GM08714 (cell line): ENCODE measurements at regions not wholly inside any gene's neighbourhood (a gene's known extent, or its start where the extent isn't known, plus 50 kb on each side); places are given as distances from the start of the nearest gene placed in this dataset.

Experiments
- H3K4me3 ChIP-seq: fragments of 200-500 bp; sonication (Bioruptor generic); 2 replicates; pipeline ENCODE4 v1.5.1; 2014; ENCODE audit warnings: mild to moderate bottlenecking, low read length, inconsistent platforms
- ZNF274 ChIP-seq: IDR thresholded peaks from 2 replicates; pipeline ENCODE4 v1.6.1; 2012; ENCODE audit warnings: mild to moderate bottlenecking, low read depth, low read length

GRCh38 chr5:8474569-8474930 is 605.6 kb downstream of the MTRR start:
- H3K4me3 ChIP-seq: no peak overlapping the region
- no peak for TF ChIP-seq ZNF274

GRCh38 chr5:8478326-8478725 is 609.4 kb downstream of the MTRR start:
- H3K4me3 ChIP-seq: no peak overlapping the region
- no peak for TF ChIP-seq ZNF274

GRCh38 chr5:8481007-8481406 is 612.1 kb downstream of the MTRR start:
- TF ChIP-seq ZNF274: no peak
- H3K4me3 ChIP-seq: no peak overlapping the region

- H3K4me3 ChIP-seq: no peak overlapping the region
- TF ChIP-seq ZNF274: no peak
These were observed 622.3 kb downstream of the MTRR start for GRCh38 chr5:8491254-8491653.

GRCh38 chr5:8493176-8493575 is 624.2 kb downstream of the MTRR start:
- no peak overlapping the region for H3K4me3 ChIP-seq
- TF ChIP-seq ZNF274: no peak

GRCh38 chr5:8500426-8500825 is 631.5 kb downstream of the MTRR start:
- H3K4me3 ChIP-seq: no peak overlapping the region
- TF ChIP-seq ZNF274: no peak

- no peak for TF ChIP-seq ZNF274
- H3K4me3 ChIP-seq: no peak overlapping the region
These were observed 636.2 kb downstream of the MTRR start for GRCh38 chr5:8505196-8505595.

GRCh38 chr5:8508231-8508630 is 639.3 kb downstream of the MTRR start:
- H3K4me3 ChIP-seq: no peak overlapping the region
- TF ChIP-seq ZNF274: no peak

GRCh38 chr5:8516356-8516755 is 647.4 kb downstream of the MTRR start:
- no peak for TF ChIP-seq ZNF274
- H3K4me3 ChIP-seq: no peak overlapping the region

- no peak for TF ChIP-seq ZNF274
- H3K4me3 ChIP-seq: no peak overlapping the region
These were observed 648.5 kb downstream of the MTRR start for GRCh38 chr5:8517456-8517855.

- H3K4me3 ChIP-seq: no peak overlapping the region
- TF ChIP-seq ZNF274: no peak
These were observed 652.0 kb downstream of the MTRR start for GRCh38 chr5:8520917-8521316.

GRCh38 chr5:8521991-8522390 is 653.0 kb downstream of the MTRR start:
- H3K4me3 ChIP-seq: no peak overlapping the region
- no peak for TF ChIP-seq ZNF274

- TF ChIP-seq ZNF274: no peak
- no peak overlapping the region for H3K4me3 ChIP-seq
These were observed 653.7 kb downstream of the MTRR start for GRCh38 chr5:8522646-8523045.

GRCh38 chr5:8523501-8523900 is 654.6 kb downstream of the MTRR start:
- no peak for TF ChIP-seq ZNF274
- no peak overlapping the region for H3K4me3 ChIP-seq

- no peak overlapping the region for H3K4me3 ChIP-seq
- TF ChIP-seq ZNF274: no peak
These were observed 656.9 kb downstream of the MTRR start for GRCh38 chr5:8525819-8526218.

- TF ChIP-seq ZNF274: no peak
- H3K4me3 ChIP-seq: no peak overlapping the region
These were observed 659.2 kb downstream of the MTRR start for GRCh38 chr5:8528106-8528505.

- no peak for TF ChIP-seq ZNF274
- no peak overlapping the region for H3K4me3 ChIP-seq
These were observed 669.9 kb downstream of the MTRR start for GRCh38 chr5:8538821-8539220.
